H9 (cell line): ENCODE measurements at regions not wholly inside any gene's neighbourhood (a gene's known extent, or its start where the extent isn't known, plus 50 kb on each side); places are given as distances from the start of the nearest gene placed in this dataset.

Experiments
- DNase-seq: peaks from one replicate; pipeline ENCODE4 v3.0.0-alpha.2; 2017
- H2AFZ ChIP-seq: one replicate; pipeline ENCODE4 v1.6.1; 2013; ENCODE audit warnings: mild to moderate bottlenecking, low read length, control low read depth, moderate library complexity
- H2AK5ac ChIP-seq: 2 replicates; pipeline ENCODE4 v1.6.1; 2013; ENCODE audit warnings: low read length, control low read depth, mixed read lengths; ENCODE audit not compliant: insufficient read length
- H2BK120ac ChIP-seq: one replicate; pipeline ENCODE4 v1.6.1; 2013; ENCODE audit warnings: low read depth, mild to moderate bottlenecking, low read length, control low read depth, inconsistent platforms; ENCODE audit not compliant: poor library complexity, severe bottlenecking
- H2BK12ac ChIP-seq: 2 replicates; pipeline ENCODE4 v1.6.1; 2013; ENCODE audit warnings: low read length, control low read depth, mixed read lengths, low read depth; ENCODE audit not compliant: insufficient read length
- H2BK15ac ChIP-seq: 2 replicates; pipeline ENCODE4 v1.6.1; 2013; ENCODE audit warnings: low read depth, low read length, control low read depth
- H2BK20ac ChIP-seq: one replicate; pipeline ENCODE4 v1.6.1; 2013; ENCODE audit warnings: low read depth, mild to moderate bottlenecking, low read length, control low read depth, inconsistent platforms; ENCODE audit not compliant: poor library complexity, severe bottlenecking
- H2BK5ac ChIP-seq: 2 replicates; pipeline ENCODE4 v1.6.1; 2013; ENCODE audit warnings: low read length, control low read depth, mixed read lengths; ENCODE audit not compliant: insufficient read length
- H3K14ac ChIP-seq: 2 replicates; pipeline ENCODE4 v1.6.1; 2013; ENCODE audit warnings: low read length, control low read depth; ENCODE audit not compliant: insufficient read depth
- H3K18ac ChIP-seq: 2 replicates; pipeline ENCODE4 v1.6.1; 2013; ENCODE audit warnings: low read depth, mild to moderate bottlenecking, mixed read lengths, low read length, control low read depth; ENCODE audit not compliant: insufficient read length
- H3K23ac ChIP-seq: 2 replicates; pipeline ENCODE4 v1.6.1; 2013; ENCODE audit warnings: low read length, control low read depth, mixed read lengths, low read depth; ENCODE audit not compliant: insufficient read length
- H3K23me2 ChIP-seq: 2 replicates; pipeline ENCODE4 v1.6.1; 2013; ENCODE audit warnings: low read depth, mild to moderate bottlenecking, mixed read lengths, low read length, control low read depth; ENCODE audit not compliant: insufficient read length, poor library complexity, severe bottlenecking
- H3K27ac ChIP-seq: 2 replicates; pipeline ENCODE4 v1.5.1; 2013; ENCODE audit warnings: low read length, control low read depth, mixed read lengths, low read depth; ENCODE audit not compliant: insufficient read length
- H3K27me3 ChIP-seq: 2 replicates; pipeline ENCODE4 v1.6.1; 2013; ENCODE audit warnings: low read length, control low read depth, inconsistent platforms; ENCODE audit not compliant: insufficient read depth
- H3K4ac ChIP-seq: 2 replicates; pipeline ENCODE4 v1.6.1; 2013; ENCODE audit warnings: low read depth, mild to moderate bottlenecking, control low read depth, inconsistent platforms, low read length, moderate library complexity
- H3K4me1 ChIP-seq: 2 replicates; pipeline ENCODE4 v1.6.1; 2013; ENCODE audit warnings: low read length, control low read depth, inconsistent platforms; ENCODE audit not compliant: insufficient read depth
- H3K4me2 ChIP-seq: 2 replicates; pipeline ENCODE4 v1.6.1; 2013; ENCODE audit warnings: low read length, control low read depth, mixed read lengths; ENCODE audit not compliant: insufficient read length, insufficient read depth
- H3K56ac ChIP-seq: 2 replicates; pipeline ENCODE4 v1.6.1; 2013; ENCODE audit warnings: low read depth, mild to moderate bottlenecking, mixed read lengths, low read length, control low read depth; ENCODE audit not compliant: insufficient read length
- H3K79me1 ChIP-seq: 2 replicates; pipeline ENCODE4 v1.6.1; 2013; ENCODE audit warnings: low read depth, mild to moderate bottlenecking, moderate library complexity, low read length, control low read depth, inconsistent platforms; ENCODE audit not compliant: insufficient read depth, poor library complexity, severe bottlenecking
- H3K79me2 ChIP-seq: 2 replicates; pipeline ENCODE4 v1.6.1; 2013; ENCODE audit warnings: low read length, control low read depth, inconsistent platforms; ENCODE audit not compliant: insufficient read depth
- H3K9ac ChIP-seq: 2 replicates; pipeline ENCODE4 v1.6.1; 2013; ENCODE audit warnings: low read length, control low read depth, mixed read lengths; ENCODE audit not compliant: insufficient read length; ENCODE audit errors: extremely low read depth
- H3K9me3 ChIP-seq: one replicate; pipeline ENCODE4 v1.6.1; 2013; ENCODE audit warnings: low read depth, low read length, inconsistent platforms; ENCODE audit not compliant: control insufficient read depth
- H3T11ph ChIP-seq: one replicate; pipeline ENCODE4 v1.6.1; 2013; ENCODE audit warnings: mild to moderate bottlenecking, low read length, control low read depth, inconsistent platforms
- H4K20me1 ChIP-seq: one replicate; pipeline ENCODE4 v1.6.1; 2013; ENCODE audit not compliant: control insufficient read depth, insufficient read length, insufficient read depth
- H4K5ac ChIP-seq: 2 replicates; pipeline ENCODE4 v1.6.1; 2013; ENCODE audit warnings: low read depth, mild to moderate bottlenecking, mixed read lengths, low read length, control low read depth; ENCODE audit not compliant: insufficient read length
- H4K8ac ChIP-seq: replicated peaks from 2 replicates; pipeline ENCODE4 v1.6.1; 2013; ENCODE audit warnings: low read length, control low read depth, mixed read lengths, low read depth; ENCODE audit not compliant: insufficient read length
- H4K91ac ChIP-seq: 2 replicates; pipeline ENCODE4 v1.6.1; 2013; ENCODE audit warnings: low read depth, mild to moderate bottlenecking, moderate library complexity, mixed read lengths, low read length, control low read depth; ENCODE audit not compliant: insufficient read length
- H3K27ac Mint-ChIP-seq, 3 experiments: 2 replicates in 2 of 3; 3 replicates in 1 of 3; pipeline ENCODE4 v1.8.0; 2020 to 2021; ENCODE audit warnings: mixed read lengths in 3 of 3, mild to moderate bottlenecking in 1 of 3, moderate library complexity in 1 of 3
- H3K27me3 Mint-ChIP-seq: 2 replicates; pipeline ENCODE4 v1.8.0; 2021; ENCODE audit warnings: low read depth, mild to moderate bottlenecking, moderate library complexity, mixed read lengths
- H3K36me3 Mint-ChIP-seq, 3 experiments: 2 replicates in 2 of 3; 3 replicates in 1 of 3; pipeline ENCODE4 v1.8.0; 2020 to 2021; ENCODE audit warnings: low read depth in 3 of 3, mixed read lengths in 3 of 3; ENCODE audit not compliant: insufficient read depth in 1 of 3
- H3K4me1 Mint-ChIP-seq, 2 experiments: 2 replicates each; pipeline ENCODE4 v1.8.0; 2020; ENCODE audit warnings: mixed read lengths in 2 of 2
- H3K4me3 Mint-ChIP-seq, 2 experiments: 2 replicates in 1 of 2; 3 replicates in 1 of 2; pipeline ENCODE4 v1.8.0; 2020 to 2021; ENCODE audit warnings: mild to moderate bottlenecking in 2 of 2, mixed read lengths in 2 of 2, moderate library complexity in 1 of 2
- H3K9me3 Mint-ChIP-seq, 2 experiments: 2 replicates in 1 of 2; 3 replicates in 1 of 2; pipeline ENCODE4 v1.8.0; 2020; ENCODE audit warnings: mild to moderate bottlenecking in 2 of 2, mixed read lengths in 2 of 2, moderate library complexity in 1 of 2
- whole genome bisulfite sequencing: extraction: QIAGEN DNeasy Blood & Tissue Kit; methylation state at CpG from one replicate; pipeline ENCODE4 v1.1.7; 2013; ENCODE audit warnings: missing lambda C conversion rate, low lambda C conversion rate, mixed read lengths; ENCODE audit not compliant: insufficient read length; ENCODE audit errors: extremely low coverage; 5-methylcytosine and 5-hydroxymethylcytosine counted together
- TF ChIP-seq, protein P1 (sequence below): fragments of 200-600 bp; sonication (generic); conservative IDR thresholded peaks from 3 replicates; pipeline ENCODE4 v1.8.0; 2021; ENCODE audit warnings: antibody characterized with exemption, mild to moderate bottlenecking

GRCh38 chr16:8512941-8513624 is 77.2 kb downstream of the TMEM114 start:
- H3K27ac ChIP-seq = no peak overlapping the region
- Mint-ChIP-seq H3K4me3 (no peak overlapping the region), H3K4me1 (no peaks in the 10 kb centered on the region), H3K9me3 (no peaks in the 10 kb centered on the region; a peak in 2 of 5 replicates), H3K36me3 (no peaks in the 10 kb centered on the region), H3K27ac (peak overlapping the region in 1 of 3 experiments; percentile 43; a peak in 1 of 7 replicates), H3K27me3 (peaks cover 72% of the 10 kb centered on the region)
- H2BK5ac ChIP-seq = no peak overlapping the region
- H3T11ph ChIP-seq = no peak overlapping the region
- H3K18ac ChIP-seq = no peak overlapping the region
- no peak for DNase-seq
- H2AK5ac ChIP-seq = no peak overlapping the region
- H3K9me3 ChIP-seq = no peaks in the 10 kb centered on the region
- H3K4me2 ChIP-seq = no peak overlapping the region
- H2BK15ac ChIP-seq = no peak overlapping the region
- no peaks in the 10 kb centered on the region for H3K4me1 ChIP-seq
- H2BK120ac ChIP-seq = no peak overlapping the region
- H3K23ac ChIP-seq = no peak overlapping the region
- H3K79me2 ChIP-seq = no peaks in the 10 kb centered on the region
- H3K14ac ChIP-seq = no peak overlapping the region
- H3K56ac ChIP-seq = no peak overlapping the region
- no peak overlapping the region for H3K4ac ChIP-seq
- H4K91ac ChIP-seq = no peak overlapping the region
- no peaks in the 10 kb centered on the region for H3K23me2 ChIP-seq
- no peak overlapping the region for H2BK20ac ChIP-seq
- WGBS = no CpG with 5 or more reads among the region's 8 CpGs
- H3K79me1 ChIP-seq = no peaks in the 10 kb centered on the region
- no peaks in the 10 kb centered on the region for H4K20me1 ChIP-seq
- no peak overlapping the region for H3K9ac ChIP-seq
- no peak overlapping the region for H2AFZ ChIP-seq
- TF ChIP-seq, protein P1, sequence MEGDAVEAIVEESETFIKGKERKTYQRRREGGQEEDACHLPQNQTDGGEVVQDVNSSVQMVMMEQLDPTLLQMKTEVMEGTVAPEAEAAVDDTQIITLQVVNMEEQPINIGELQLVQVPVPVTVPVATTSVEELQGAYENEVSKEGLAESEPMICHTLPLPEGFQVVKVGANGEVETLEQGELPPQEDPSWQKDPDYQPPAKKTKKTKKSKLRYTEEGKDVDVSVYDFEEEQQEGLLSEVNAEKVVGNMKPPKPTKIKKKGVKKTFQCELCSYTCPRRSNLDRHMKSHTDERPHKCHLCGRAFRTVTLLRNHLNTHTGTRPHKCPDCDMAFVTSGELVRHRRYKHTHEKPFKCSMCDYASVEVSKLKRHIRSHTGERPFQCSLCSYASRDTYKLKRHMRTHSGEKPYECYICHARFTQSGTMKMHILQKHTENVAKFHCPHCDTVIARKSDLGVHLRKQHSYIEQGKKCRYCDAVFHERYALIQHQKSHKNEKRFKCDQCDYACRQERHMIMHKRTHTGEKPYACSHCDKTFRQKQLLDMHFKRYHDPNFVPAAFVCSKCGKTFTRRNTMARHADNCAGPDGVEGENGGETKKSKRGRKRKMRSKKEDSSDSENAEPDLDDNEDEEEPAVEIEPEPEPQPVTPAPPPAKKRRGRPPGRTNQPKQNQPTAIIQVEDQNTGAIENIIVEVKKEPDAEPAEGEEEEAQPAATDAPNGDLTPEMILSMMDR = no peak
- H3K27me3 ChIP-seq = no peaks in the 10 kb centered on the region; the same call in 1 of the 2 replicates
- H4K5ac ChIP-seq = no peak overlapping the region
- no peak overlapping the region for H2BK12ac ChIP-seq
- no peak overlapping the region for H4K8ac ChIP-seq
